Keratinocyte (primary cell): ENCODE measurements at regions not wholly inside any gene's neighbourhood (a gene's known extent, or its start where the extent isn't known, plus 50 kb on each side); places are given as distances from the start of the nearest gene placed in this dataset.

Experiments used
- DNase-seq: peaks from one replicate; pipeline ENCODE4 v3.0.0-alpha.2; 2011; ENCODE audit warnings: low read depth, missing footprints, low spot score
- FAIRE-seq: peaks from 2 replicates; lab custom pipeline; 2011; peaks lifted over from hg19 to GRCh38; lab: Jason Lieb, UNC
- H2AFZ ChIP-seq: 2 replicates; pipeline ENCODE4 v1.6.0; 2012; ENCODE audit warnings: low read length, control low read depth, inconsistent platforms; ENCODE audit not compliant: control insufficient read depth
- H3K27ac ChIP-seq: 2 replicates; pipeline ENCODE4 v1.5.1; 2011; ENCODE audit warnings: low read length; ENCODE audit not compliant: control insufficient read depth, insufficient read depth
- H3K27me3 ChIP-seq: 3 replicates; pipeline ENCODE4 v1.6.0; 2011; ENCODE audit warnings: low read length; ENCODE audit not compliant: control insufficient read depth, insufficient read depth; ENCODE audit errors: extremely low read depth
- H3K36me3 ChIP-seq, 2 experiments: 2 replicates in 1 of 2; 3 replicates in 1 of 2; pipeline ENCODE4 v1.5.1; 2011; ENCODE audit warnings: low read length in 2 of 2, mild to moderate bottlenecking in 1 of 2; ENCODE audit not compliant: control insufficient read depth in 2 of 2, insufficient read depth in 2 of 2; ENCODE audit errors: extremely low read depth in 1 of 2
- H3K4me1 ChIP-seq: 3 replicates; pipeline ENCODE4 v1.5.1; 2011; ENCODE audit warnings: low read length; ENCODE audit not compliant: control insufficient read depth, insufficient read depth; ENCODE audit errors: extremely low read depth
- H3K4me2 ChIP-seq: 3 replicates; pipeline ENCODE4 v1.6.0; 2011; ENCODE audit warnings: low read depth, low read length; ENCODE audit not compliant: control insufficient read depth, insufficient read depth; ENCODE audit errors: extremely low read depth
- H3K4me3 ChIP-seq, 3 experiments: fragments of 200-600 bp in 1 of 3; sonication (generic) in 1 of 3; 2 replicates in 2 of 3; 3 replicates in 1 of 3; pipeline ENCODE4 v1.5.1; 2011 to 2016; ENCODE audit warnings: low read length in 3 of 3, mild to moderate bottlenecking in 3 of 3, control low read depth in 2 of 3, inconsistent platforms in 1 of 3, low read depth in 1 of 3, mixed read lengths in 1 of 3, mixed run types in 1 of 3, moderate library complexity in 1 of 3; ENCODE audit not compliant: control insufficient read depth in 2 of 3, insufficient read depth in 2 of 3; ENCODE audit errors: extremely low read depth in 1 of 3
- H3K79me2 ChIP-seq: 2 replicates; pipeline ENCODE4 v1.6.0; 2012; ENCODE audit warnings: low read length; ENCODE audit not compliant: control insufficient read depth, insufficient read depth
- H3K9ac ChIP-seq: 3 replicates; pipeline ENCODE4 v1.6.0; 2011; ENCODE audit warnings: low read length; ENCODE audit not compliant: control insufficient read depth, insufficient read depth; ENCODE audit errors: extremely low read depth
- H3K9me1 ChIP-seq: 3 replicates; pipeline ENCODE4 v1.6.0; 2011; ENCODE audit warnings: low read length; ENCODE audit not compliant: control insufficient read depth, insufficient read depth; ENCODE audit errors: extremely low read depth
- H3K9me3 ChIP-seq: 2 replicates; pipeline ENCODE4 v1.5.1; 2012; ENCODE audit warnings: low read depth, low read length; ENCODE audit not compliant: control insufficient read depth
- H4K20me1 ChIP-seq: 3 replicates; pipeline ENCODE4 v1.6.0; 2011; ENCODE audit warnings: low read length; ENCODE audit not compliant: control insufficient read depth, insufficient read depth; ENCODE audit errors: extremely low read depth
- CTCF ChIP-seq, 3 experiments: IDR thresholded peaks in 1 of 3; conservative IDR thresholded peaks in 1 of 3; optimal IDR thresholded peaks in 1 of 3; 2 replicates in 2 of 3; 3 replicates in 1 of 3; pipeline versions ENCODE3 to v1.5.1; 2011; ENCODE audit warnings: low read length in 3 of 3, mild to moderate bottlenecking in 3 of 3, moderate library complexity in 2 of 3, control low read depth in 1 of 3, inconsistent platforms in 1 of 3; ENCODE audit not compliant: insufficient read depth in 2 of 3; ENCODE audit errors: extremely low read depth in 1 of 3
- EZH2 ChIP-seq: IDR thresholded peaks from one replicate; pipeline ENCODE4 v1.6.1; 2012; ENCODE audit warnings: inconsistent platforms, mild to moderate bottlenecking, low read length, moderate library complexity
- dilution Hi-C: fragments of 300-500 bp; cut with MboI; formaldehyde crosslinking; loops from one replicate; pipeline ENCODE4 v1.7.0; 2020; ENCODE audit warnings: low sequenced_read_pairs; ENCODE audit not compliant: extremely low pct_ligation_motif_present

GRCh38 chr15:87522997-87523396, 733.5 kb downstream of the NTRK3 start:
- DNase-seq (no peak), FAIRE-seq (no peak)
- dilution Hi-C loops: no loop called here

GRCh38 chr15:87518957-87519356, 737.6 kb downstream of the NTRK3 start:
- dilution Hi-C loops: no loop called here
- no peaks in the 10 kb centered on the region for H3K79me2 ChIP-seq
- no peaks in the 10 kb centered on the region for H3K9me3 ChIP-seq
- H2AFZ ChIP-seq: no peak overlapping the region
- H4K20me1 ChIP-seq: no peaks in the 10 kb centered on the region
- H3K4me2 ChIP-seq: no peak overlapping the region
- no peaks in the 10 kb centered on the region for H3K4me1 ChIP-seq
- no peak for TF ChIP-seq CTCF (optimal IDR thresholded peaks at IDR 0.05 in 1 of 3, IDR thresholded peaks at IDR 0.05 in 1 of 3, conservative IDR thresholded peaks at IDR 0.05 in 1 of 3; ENCODE audit: extremely low read depth in 1 of 3, insufficient read depth in 2 of 3, low read length in 3 of 3)
- TF ChIP-seq EZH2: no peak
- DNase-seq (no peak), FAIRE-seq (no peak)
- H3K9ac ChIP-seq: no peak overlapping the region
- H3K27ac ChIP-seq: no peak overlapping the region
- H3K4me3 ChIP-seq: no peak overlapping the region
- H3K27me3 ChIP-seq: no peaks in the 10 kb centered on the region
- no peaks in the 10 kb centered on the region for H3K36me3 ChIP-seq
- no peaks in the 10 kb centered on the region for H3K9me1 ChIP-seq

More at GRCh38 chr15:87522997-87523396, 733.5 kb downstream of the NTRK3 start:
- no peak for TF ChIP-seq EZH2
- TF ChIP-seq CTCF (optimal IDR thresholded peaks at IDR 0.05 in 1 of 3, IDR thresholded peaks at IDR 0.05 in 1 of 3, conservative IDR thresholded peaks at IDR 0.05 in 1 of 3; ENCODE audit: extremely low read depth in 1 of 3, insufficient read depth in 2 of 3, low read length in 3 of 3): no peak
- Histone ChIP-seq H3K27ac (no peak overlapping the region), H3K79me2 (no peaks in the 10 kb centered on the region), H3K4me2 (no peak overlapping the region), H3K4me1 (no peaks in the 10 kb centered on the region), H3K36me3 (no peaks in the 10 kb centered on the region), H3K9me3 (no peaks in the 10 kb centered on the region), H3K9me1 (no peaks in the 10 kb centered on the region), H2AFZ (no peak overlapping the region), H3K9ac (no peak overlapping the region), H3K4me3 (no peak overlapping the region), H3K27me3 (no peaks in the 10 kb centered on the region), H4K20me1 (no peaks in the 10 kb centered on the region)
